ENCODE measurements at regions not wholly inside any gene's neighbourhood (a gene's known extent, or its start where the extent isn't known, plus 50 kb on each side); places are given as distances from the start of the nearest gene placed in this dataset.

- in situ Hi-C loops (cut with MboI; ENCODE audit: low pct_unique_long_range_greater_than_20kb, low sequenced_read_pairs, unreplicated experiment) = no loop called here
- TF ChIP-seq CTCF (IDR thresholded peaks at IDR 0.05; ENCODE audit: extremely low read depth, insufficient read depth, missing control alignments) = no peak
- DNase-seq (ENCODE audit: low spot score) = no peak
These were observed 974.2 kb downstream of the TMEM121 start for GRCh38 chr14:106500571-106500970.

GRCh38 chr14:106501898-106502297 lies 975.5 kb downstream of the TMEM121 start:
- in situ Hi-C loops (cut with MboI; ENCODE audit: low pct_unique_long_range_greater_than_20kb, low sequenced_read_pairs, unreplicated experiment) = no loop called here
- TF ChIP-seq CTCF (IDR thresholded peaks at IDR 0.05; ENCODE audit: extremely low read depth, insufficient read depth, missing control alignments) = no peak
- no peak for DNase-seq (ENCODE audit: low spot score)

GRCh38 chr14:106505366-106505765 lies 979.0 kb downstream of the TMEM121 start:
- DNase-seq (ENCODE audit: low spot score) = no peak
- no peak for TF ChIP-seq CTCF (IDR thresholded peaks at IDR 0.05; ENCODE audit: extremely low read depth, insufficient read depth, missing control alignments)
- in situ Hi-C loops (cut with MboI; ENCODE audit: low pct_unique_long_range_greater_than_20kb, low sequenced_read_pairs, unreplicated experiment) = no loop called here

- in situ Hi-C loops (cut with MboI; ENCODE audit: low pct_unique_long_range_greater_than_20kb, low sequenced_read_pairs, unreplicated experiment) = no loop called here
- no peak for TF ChIP-seq CTCF (IDR thresholded peaks at IDR 0.05; ENCODE audit: extremely low read depth, insufficient read depth, missing control alignments)
- DNase-seq (ENCODE audit: low spot score) = no peak
These were observed 980.5 kb downstream of the TMEM121 start for GRCh38 chr14:106506881-106507305.

- TF ChIP-seq CTCF (IDR thresholded peaks at IDR 0.05; ENCODE audit: extremely low read depth, insufficient read depth, missing control alignments) = no peak
- DNase-seq (ENCODE audit: low spot score) = no peak
- in situ Hi-C loops (cut with MboI; ENCODE audit: low pct_unique_long_range_greater_than_20kb, low sequenced_read_pairs, unreplicated experiment) = no loop called here
These were observed 981.0 kb downstream of the TMEM121 start for GRCh38 chr14:106507354-106507753.

- no peak for DNase-seq (ENCODE audit: low spot score)
- in situ Hi-C loops (cut with MboI; ENCODE audit: low pct_unique_long_range_greater_than_20kb, low sequenced_read_pairs, unreplicated experiment) = no loop called here
- no peak for TF ChIP-seq CTCF (IDR thresholded peaks at IDR 0.05; ENCODE audit: extremely low read depth, insufficient read depth, missing control alignments)
These were observed 981.8 kb downstream of the TMEM121 start for GRCh38 chr14:106508216-106508615.

GRCh38 chr14:106509176-106509575 lies 982.8 kb downstream of the TMEM121 start:
- no peak for DNase-seq (ENCODE audit: low spot score)
- TF ChIP-seq CTCF (IDR thresholded peaks at IDR 0.05; ENCODE audit: extremely low read depth, insufficient read depth, missing control alignments) = no peak
- in situ Hi-C loops (cut with MboI; ENCODE audit: low pct_unique_long_range_greater_than_20kb, low sequenced_read_pairs, unreplicated experiment) = no loop called here
